ENCODE measurements at regions not wholly inside any gene's neighbourhood (a gene's known extent, or its start where the extent isn't known, plus 50 kb on each side); places are given as distances from the start of the nearest gene placed in this dataset.

DNA sequence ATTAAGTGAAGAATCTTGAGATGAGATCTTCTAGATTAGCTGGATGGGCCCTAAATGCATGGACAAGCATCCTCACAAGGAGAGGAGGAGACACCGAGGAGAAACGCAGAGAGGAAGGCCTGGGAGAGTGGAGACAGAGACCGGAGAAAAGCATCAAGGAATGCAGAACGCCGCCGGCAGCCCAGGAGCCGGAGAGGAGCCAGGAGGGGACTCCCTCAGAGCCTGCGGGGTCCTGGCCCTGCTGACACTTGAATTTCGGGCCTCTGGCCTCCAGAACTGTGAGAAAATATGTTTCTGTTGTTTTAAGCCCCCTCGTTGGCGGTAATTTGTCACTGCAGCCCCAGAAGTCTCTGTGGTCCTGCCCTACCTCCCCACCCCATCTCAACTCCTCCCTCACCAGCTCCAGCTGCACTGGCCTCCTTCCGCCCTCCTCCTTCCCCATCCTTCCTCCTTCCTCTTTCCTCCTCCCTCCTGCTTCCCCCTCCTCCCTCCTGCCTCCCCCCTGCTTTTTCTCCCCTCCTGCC is 116.7 kb downstream of the TWIST2 start:
- in situ Hi-C loops (cut with HindIII; ENCODE audit: low pct_unique_long_range_greater_than_20kb, low sequenced_read_pairs) = no loop called here
- H3K4me1 ChIP-seq (ENCODE audit: control insufficient read depth, insufficient read depth, low read length) = no peaks in the 10 kb centered on the region
- H3K9me3 ChIP-seq (ENCODE audit: control insufficient read depth, insufficient read depth, low read depth, low read length) = no peaks in the 10 kb centered on the region
- no peak for ATAC-seq
- ChIA-PET CTCF (no interaction called here), POLR2A (no interaction called here)
- H3K36me3 ChIP-seq (ENCODE audit: control insufficient read depth, insufficient read depth, low read length) = no peaks in the 10 kb centered on the region
- H3K27me3 ChIP-seq (ENCODE audit: control insufficient read depth, insufficient read depth, low read length) = no peaks in the 10 kb centered on the region; the same call in 1 of the 2 replicates
- H3K4me3 ChIP-seq (ENCODE audit: low read depth in 2 of 2, low read length in 2 of 2) = no peak overlapping the region
- intact Hi-C loops (cut with micrococcal nuclease; ENCODE audit: unreplicated experiment) = no loop called here
- no peak for DNase-seq (ENCODE audit: low read depth, low spot score)
- BruUV-seq (replicated peaks) = no TSS peak
- TF ChIP-seq, protein P1, sequence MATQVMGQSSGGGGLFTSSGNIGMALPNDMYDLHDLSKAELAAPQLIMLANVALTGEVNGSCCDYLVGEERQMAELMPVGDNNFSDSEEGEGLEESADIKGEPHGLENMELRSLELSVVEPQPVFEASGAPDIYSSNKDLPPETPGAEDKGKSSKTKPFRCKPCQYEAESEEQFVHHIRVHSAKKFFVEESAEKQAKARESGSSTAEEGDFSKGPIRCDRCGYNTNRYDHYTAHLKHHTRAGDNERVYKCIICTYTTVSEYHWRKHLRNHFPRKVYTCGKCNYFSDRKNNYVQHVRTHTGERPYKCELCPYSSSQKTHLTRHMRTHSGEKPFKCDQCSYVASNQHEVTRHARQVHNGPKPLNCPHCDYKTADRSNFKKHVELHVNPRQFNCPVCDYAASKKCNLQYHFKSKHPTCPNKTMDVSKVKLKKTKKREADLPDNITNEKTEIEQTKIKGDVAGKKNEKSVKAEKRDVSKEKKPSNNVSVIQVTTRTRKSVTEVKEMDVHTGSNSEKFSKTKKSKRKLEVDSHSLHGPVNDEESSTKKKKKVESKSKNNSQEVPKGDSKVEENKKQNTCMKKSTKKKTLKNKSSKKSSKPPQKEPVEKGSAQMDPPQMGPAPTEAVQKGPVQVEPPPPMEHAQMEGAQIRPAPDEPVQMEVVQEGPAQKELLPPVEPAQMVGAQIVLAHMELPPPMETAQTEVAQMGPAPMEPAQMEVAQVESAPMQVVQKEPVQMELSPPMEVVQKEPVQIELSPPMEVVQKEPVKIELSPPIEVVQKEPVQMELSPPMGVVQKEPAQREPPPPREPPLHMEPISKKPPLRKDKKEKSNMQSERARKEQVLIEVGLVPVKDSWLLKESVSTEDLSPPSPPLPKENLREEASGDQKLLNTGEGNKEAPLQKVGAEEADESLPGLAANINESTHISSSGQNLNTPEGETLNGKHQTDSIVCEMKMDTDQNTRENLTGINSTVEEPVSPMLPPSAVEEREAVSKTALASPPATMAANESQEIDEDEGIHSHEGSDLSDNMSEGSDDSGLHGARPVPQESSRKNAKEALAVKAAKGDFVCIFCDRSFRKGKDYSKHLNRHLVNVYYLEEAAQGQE (IDR thresholded peaks at IDR 0.05; ENCODE audit: insufficient read depth in 1 of 2, low read depth in 2 of 2, low read length in 1 of 2) = no peak
- no peak for TF ChIP-seq TCF7L2 (IDR thresholded peaks at IDR 0.05; ENCODE audit: low read depth, low read length)
- no peak for TF ChIP-seq POLR2AphosphoS5 (IDR thresholded peaks at IDR 0.05; ENCODE audit: low read depth, low read length)
- TF ChIP-seq, protein P2, sequence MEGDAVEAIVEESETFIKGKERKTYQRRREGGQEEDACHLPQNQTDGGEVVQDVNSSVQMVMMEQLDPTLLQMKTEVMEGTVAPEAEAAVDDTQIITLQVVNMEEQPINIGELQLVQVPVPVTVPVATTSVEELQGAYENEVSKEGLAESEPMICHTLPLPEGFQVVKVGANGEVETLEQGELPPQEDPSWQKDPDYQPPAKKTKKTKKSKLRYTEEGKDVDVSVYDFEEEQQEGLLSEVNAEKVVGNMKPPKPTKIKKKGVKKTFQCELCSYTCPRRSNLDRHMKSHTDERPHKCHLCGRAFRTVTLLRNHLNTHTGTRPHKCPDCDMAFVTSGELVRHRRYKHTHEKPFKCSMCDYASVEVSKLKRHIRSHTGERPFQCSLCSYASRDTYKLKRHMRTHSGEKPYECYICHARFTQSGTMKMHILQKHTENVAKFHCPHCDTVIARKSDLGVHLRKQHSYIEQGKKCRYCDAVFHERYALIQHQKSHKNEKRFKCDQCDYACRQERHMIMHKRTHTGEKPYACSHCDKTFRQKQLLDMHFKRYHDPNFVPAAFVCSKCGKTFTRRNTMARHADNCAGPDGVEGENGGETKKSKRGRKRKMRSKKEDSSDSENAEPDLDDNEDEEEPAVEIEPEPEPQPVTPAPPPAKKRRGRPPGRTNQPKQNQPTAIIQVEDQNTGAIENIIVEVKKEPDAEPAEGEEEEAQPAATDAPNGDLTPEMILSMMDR (IDR thresholded peaks at IDR 0.05) = no peak
- no peak for TF ChIP-seq SIN3A (IDR thresholded peaks at IDR 0.05; ENCODE audit: borderline replicate concordance, insufficient read depth, low read depth, low read length)
- no peak overlapping the region for H3K27ac ChIP-seq (ENCODE audit: low read length)

DNA sequence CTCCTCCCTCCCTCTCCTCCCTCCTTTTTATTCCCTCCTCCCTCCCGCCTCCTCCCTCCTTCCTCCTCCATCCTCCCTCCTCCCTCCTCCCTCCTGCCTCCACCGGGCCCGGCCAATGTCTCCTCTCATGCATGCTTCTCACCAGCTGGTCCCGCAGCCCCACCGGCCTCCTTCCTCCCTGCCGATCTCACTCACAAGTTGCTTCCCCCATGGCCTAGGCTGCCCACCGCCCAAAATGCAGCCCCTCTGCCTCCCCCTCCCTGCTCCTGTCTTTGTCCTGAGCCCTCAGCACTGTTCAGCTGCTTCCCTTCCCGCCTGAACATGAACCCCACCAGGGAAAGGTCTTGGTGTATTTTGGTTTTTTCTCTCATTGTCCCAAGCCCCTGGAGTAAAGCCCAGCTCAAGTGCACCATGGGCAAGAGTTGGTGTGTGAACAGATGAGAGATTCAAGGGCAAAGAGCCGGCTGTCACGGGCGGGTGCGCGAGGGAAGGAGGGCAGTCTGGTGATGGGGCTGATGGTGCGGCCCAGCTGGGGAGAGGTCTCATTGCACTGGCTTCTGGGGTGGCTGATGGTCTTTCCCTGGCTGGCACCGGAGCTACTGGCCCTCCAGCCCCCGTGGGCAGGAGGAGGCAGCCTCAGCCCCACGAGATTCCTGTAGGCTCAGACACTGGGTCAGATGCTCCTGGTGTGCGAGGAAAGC is 117.6 kb downstream of the TWIST2 start:
- Histone ChIP-seq H3K4me1 (ENCODE audit: control insufficient read depth, insufficient read depth, low read length) (no peaks in the 10 kb centered on the region), H3K9me3 (ENCODE audit: control insufficient read depth, insufficient read depth, low read depth, low read length) (no peaks in the 10 kb centered on the region), H3K36me3 (ENCODE audit: control insufficient read depth, insufficient read depth, low read length) (no peaks in the 10 kb centered on the region), H3K27ac (ENCODE audit: low read length) (no peak overlapping the region), H3K4me3 (ENCODE audit: low read depth in 2 of 2, low read length in 2 of 2) (no peak overlapping the region), H3K27me3 (ENCODE audit: control insufficient read depth, insufficient read depth, low read length) (no peaks in the 10 kb centered on the region; the same call in 1 of the 2 replicates)
- DNase-seq (ENCODE audit: low read depth, low spot score) (no peak), ATAC-seq (no peak)
- no TSS peak for BruUV-seq (replicated peaks)
- TF ChIP-seq, protein P2 (IDR thresholded peaks at IDR 0.05) = no peak
- TF ChIP-seq, protein P1 (IDR thresholded peaks at IDR 0.05; ENCODE audit: insufficient read depth in 1 of 2, low read depth in 2 of 2, low read length in 1 of 2) = no peak
- TF ChIP-seq SIN3A (IDR thresholded peaks at IDR 0.05; ENCODE audit: borderline replicate concordance, insufficient read depth, low read depth, low read length) (no peak), TCF7L2 (IDR thresholded peaks at IDR 0.05; ENCODE audit: low read depth, low read length) (no peak)
- ChIA-PET POLR2A (no interaction called here), CTCF (no interaction called here)
- in situ Hi-C loops (cut with HindIII; ENCODE audit: low pct_unique_long_range_greater_than_20kb, low sequenced_read_pairs) = no loop called here
- intact Hi-C loops (cut with micrococcal nuclease; ENCODE audit: unreplicated experiment) = no loop called here
